ENCODE measurements at regions not wholly inside any gene's neighbourhood (a gene's known extent, or its start where the extent isn't known, plus 50 kb on each side); places are given as distances from the start of the nearest gene placed in this dataset.
"Not testable (repeated sequence)": the region's sequence is repeated elsewhere in the genome, so short reads cannot be mapped to it uniquely, and the experiment has no call there.

- TF ChIP-seq EZH2 (IDR thresholded peaks at IDR 0.05; ENCODE audit: borderline replicate concordance, insufficient read depth, low read length, poor library complexity, severe bottlenecking); CTCF (IDR thresholded peaks at IDR 0.05; ENCODE audit: poor library complexity, severe bottlenecking): not testable (repeated sequence)
Observed at GRCh38 chr5:89779734-89780133, 629.8 kb downstream of the CETN3 start.

All from neural cell (in vitro differentiated cells).